ENCODE measurements at regions not wholly inside any gene's neighbourhood (a gene's known extent, or its start where the extent isn't known, plus 50 kb on each side); places are given as distances from the start of the nearest gene placed in this dataset.

DNA sequence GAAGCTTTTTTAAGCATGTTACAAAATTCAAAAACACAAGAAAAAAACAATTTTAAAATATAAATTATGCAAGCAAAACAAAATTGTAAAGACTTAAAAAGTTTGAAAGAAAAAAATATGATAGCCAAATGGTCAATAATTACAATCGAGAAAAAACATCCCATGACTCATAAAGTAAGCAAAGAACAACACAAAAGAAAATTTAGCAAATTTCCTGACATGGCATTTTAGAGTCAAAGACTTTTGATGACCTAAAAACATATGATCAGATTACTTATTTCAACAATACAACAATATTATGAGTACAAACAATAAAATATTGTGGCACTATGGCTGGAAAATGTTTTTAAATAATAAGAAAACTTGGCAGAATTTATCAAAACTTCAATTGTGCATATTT, 312.1 kb upstream of the MEOX2 start:
- no peak overlapping the region for H3K27ac ChIP-seq (ENCODE audit: low read depth, low read length)
- no peaks in the 10 kb centered on the region for H3K9me3 ChIP-seq (ENCODE audit: control insufficient read depth, insufficient read depth, low read length)
- no peaks in the 10 kb centered on the region for H3K4me1 ChIP-seq (ENCODE audit: control insufficient read depth, low read length)
- no peak overlapping the region for H3K4me2 ChIP-seq (ENCODE audit: low read length)
- H4K20me1 ChIP-seq (ENCODE audit: control insufficient read depth, insufficient read depth, low read depth, low read length), result no peaks in the 10 kb centered on the region
- H3K4me3 ChIP-seq (ENCODE audit: low read length), result no peak overlapping the region
- H3K9me2 ChIP-seq (replicated peaks; ENCODE audit: control insufficient read depth, low read length), result no peaks in the 10 kb centered on the region
- no peak for TF ChIP-seq EZH2phosphoT487 (IDR thresholded peaks at IDR 0.05; ENCODE audit: borderline replicate concordance, low read length)
- TF ChIP-seq, protein P1, sequence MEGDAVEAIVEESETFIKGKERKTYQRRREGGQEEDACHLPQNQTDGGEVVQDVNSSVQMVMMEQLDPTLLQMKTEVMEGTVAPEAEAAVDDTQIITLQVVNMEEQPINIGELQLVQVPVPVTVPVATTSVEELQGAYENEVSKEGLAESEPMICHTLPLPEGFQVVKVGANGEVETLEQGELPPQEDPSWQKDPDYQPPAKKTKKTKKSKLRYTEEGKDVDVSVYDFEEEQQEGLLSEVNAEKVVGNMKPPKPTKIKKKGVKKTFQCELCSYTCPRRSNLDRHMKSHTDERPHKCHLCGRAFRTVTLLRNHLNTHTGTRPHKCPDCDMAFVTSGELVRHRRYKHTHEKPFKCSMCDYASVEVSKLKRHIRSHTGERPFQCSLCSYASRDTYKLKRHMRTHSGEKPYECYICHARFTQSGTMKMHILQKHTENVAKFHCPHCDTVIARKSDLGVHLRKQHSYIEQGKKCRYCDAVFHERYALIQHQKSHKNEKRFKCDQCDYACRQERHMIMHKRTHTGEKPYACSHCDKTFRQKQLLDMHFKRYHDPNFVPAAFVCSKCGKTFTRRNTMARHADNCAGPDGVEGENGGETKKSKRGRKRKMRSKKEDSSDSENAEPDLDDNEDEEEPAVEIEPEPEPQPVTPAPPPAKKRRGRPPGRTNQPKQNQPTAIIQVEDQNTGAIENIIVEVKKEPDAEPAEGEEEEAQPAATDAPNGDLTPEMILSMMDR (IDR thresholded peaks at IDR 0.05; ENCODE audit: low read depth, low read length, poor library complexity, severe bottlenecking), result no peak
- no peaks in the 10 kb centered on the region for H3K36me3 ChIP-seq (ENCODE audit: control insufficient read depth, low read length)
- H3K79me2 ChIP-seq (ENCODE audit: control insufficient read depth, low read length), result no peaks in the 10 kb centered on the region
- H3F3A ChIP-seq (ENCODE audit: control insufficient read depth, insufficient read depth), result no peaks in the 10 kb centered on the region
- no peaks in the 10 kb centered on the region for H3K27me3 ChIP-seq (ENCODE audit: control insufficient read depth, low read length)

DNA sequence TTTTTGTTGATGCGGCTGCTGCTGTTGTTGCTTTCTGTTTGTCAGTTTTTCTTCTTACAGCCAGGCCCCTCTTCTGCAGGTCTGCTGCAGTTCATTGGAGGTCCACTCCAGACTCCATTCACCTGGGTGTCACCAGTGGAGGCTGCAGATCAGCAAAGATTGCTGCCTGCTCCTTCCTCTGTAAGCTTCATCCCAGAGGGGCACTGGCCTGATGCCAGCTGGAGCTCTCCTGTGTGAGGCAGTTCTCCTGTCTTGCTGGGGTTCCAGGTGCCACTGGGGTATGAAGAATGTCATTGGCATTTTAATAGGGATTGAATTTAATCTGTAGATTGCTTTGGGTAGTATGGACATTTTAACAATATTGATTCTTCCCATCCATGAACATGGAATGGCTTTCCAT, 308.5 kb upstream of the MEOX2 start:
- Histone ChIP-seq H3K4me1 (ENCODE audit: control insufficient read depth, low read length) (no peaks in the 10 kb centered on the region), H3K9me3 (ENCODE audit: control insufficient read depth, insufficient read depth, low read length) (no peaks in the 10 kb centered on the region), H3K27ac (ENCODE audit: low read depth, low read length) (no peak overlapping the region), H3K27me3 (ENCODE audit: control insufficient read depth, low read length) (no peaks in the 10 kb centered on the region), H3K79me2 (ENCODE audit: control insufficient read depth, low read length) (no peaks in the 10 kb centered on the region), H3K36me3 (ENCODE audit: control insufficient read depth, low read length) (no peaks in the 10 kb centered on the region), H3K4me3 (ENCODE audit: low read length) (no peak overlapping the region), H4K20me1 (ENCODE audit: control insufficient read depth, insufficient read depth, low read depth, low read length) (no peaks in the 10 kb centered on the region), H3F3A (ENCODE audit: control insufficient read depth, insufficient read depth) (no peaks in the 10 kb centered on the region), H3K9me2 (replicated peaks; ENCODE audit: control insufficient read depth, low read length) (no peaks in the 10 kb centered on the region), H3K4me2 (ENCODE audit: low read length) (no peak overlapping the region)
- TF ChIP-seq, protein P1 (IDR thresholded peaks at IDR 0.05; ENCODE audit: low read depth, low read length, poor library complexity, severe bottlenecking), result no peak
- no peak for TF ChIP-seq EZH2phosphoT487 (IDR thresholded peaks at IDR 0.05; ENCODE audit: borderline replicate concordance, low read length)

GRCh38 chr7:15989194-15989593, 302.7 kb upstream of the MEOX2 start:
- Histone ChIP-seq H3K4me3 (ENCODE audit: low read length) (no peak overlapping the region), H4K20me1 (ENCODE audit: control insufficient read depth, insufficient read depth, low read depth, low read length) (no peaks in the 10 kb centered on the region), H3K9me3 (ENCODE audit: control insufficient read depth, insufficient read depth, low read length) (no peaks in the 10 kb centered on the region), H3K36me3 (ENCODE audit: control insufficient read depth, low read length) (no peaks in the 10 kb centered on the region), H3K27me3 (ENCODE audit: control insufficient read depth, low read length) (no peaks in the 10 kb centered on the region), H3F3A (ENCODE audit: control insufficient read depth, insufficient read depth) (no peaks in the 10 kb centered on the region), H3K79me2 (ENCODE audit: control insufficient read depth, low read length) (no peaks in the 10 kb centered on the region), H3K9me2 (replicated peaks; ENCODE audit: control insufficient read depth, low read length) (no peaks in the 10 kb centered on the region; the same call in 1 of the 2 replicates), H3K27ac (ENCODE audit: low read depth, low read length) (no peak overlapping the region), H3K4me2 (ENCODE audit: low read length) (no peak overlapping the region), H3K4me1 (ENCODE audit: control insufficient read depth, low read length) (no peaks in the 10 kb centered on the region)
- TF ChIP-seq, protein P1 (IDR thresholded peaks at IDR 0.05; ENCODE audit: low read depth, low read length, poor library complexity, severe bottlenecking), result no peak
- TF ChIP-seq EZH2phosphoT487 (IDR thresholded peaks at IDR 0.05; ENCODE audit: borderline replicate concordance, low read length), result no peak

Data from DOHH2 (cell line).